GM11168 (cell line): ENCODE measurements at regions not wholly inside any gene's neighbourhood (a gene's known extent, or its start where the extent isn't known, plus 50 kb on each side); places are given as distances from the start of the nearest gene placed in this dataset.
"Not testable (repeated sequence)": the region's sequence is repeated elsewhere in the genome, so short reads cannot be mapped to it uniquely, and the experiment has no call there.

ENCODE experiments used
- in situ Hi-C: fragments of 300-500 bp; cut with MboI; formaldehyde crosslinking; loops from one replicate; pipeline ENCODE4 v1.12.0; 2022; ENCODE audit warnings: low sequenced_read_pairs; ENCODE audit not compliant: unreplicated experiment

DNA sequence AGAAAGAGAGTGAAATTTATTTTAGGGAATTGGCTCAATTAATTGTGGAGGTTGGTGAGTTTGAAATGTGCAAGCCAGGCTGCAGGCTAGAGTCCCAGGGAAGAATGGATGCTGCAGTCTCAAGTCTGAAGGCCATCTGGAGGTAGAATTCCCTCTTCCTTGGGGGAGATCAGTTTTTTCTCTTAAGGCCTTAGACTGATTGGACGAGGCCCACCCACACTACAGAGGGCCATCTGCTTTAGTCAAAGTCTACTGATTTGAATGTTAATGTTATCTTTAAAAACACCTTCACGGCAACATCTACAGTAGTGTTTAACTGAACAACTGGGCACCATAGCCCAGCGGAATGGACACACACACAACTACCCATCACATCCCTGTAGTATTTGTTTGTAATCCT lies 245.9 kb upstream of the IRF2BP2 start:
- in situ Hi-C loops, result loop anchor here (25.0 kb wide), 1 partner anchor 369 kb away; the partner anchor contains the start of gene TARBP1

DNA sequence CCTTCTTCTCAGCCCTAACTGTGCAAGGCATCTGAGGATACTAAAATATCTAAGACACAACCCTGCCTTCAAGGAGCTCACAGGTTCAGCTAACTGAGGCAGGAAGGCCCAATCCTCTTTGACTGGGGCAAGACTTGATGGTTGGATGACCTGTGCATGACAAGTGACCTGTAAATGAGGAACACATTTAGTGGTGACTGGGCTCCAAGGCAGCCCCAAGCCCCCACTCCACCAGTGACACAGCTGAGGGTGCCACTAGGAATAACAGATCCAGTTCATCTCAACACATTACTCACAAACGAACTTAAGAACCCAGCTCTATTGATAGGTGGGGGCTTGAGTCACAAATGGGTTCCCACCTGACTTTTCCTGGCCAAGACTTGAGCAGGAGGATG lies 244.7 kb upstream of the IRF2BP2 start:
- in situ Hi-C loops, result loop anchor here (25.0 kb wide), 1 partner anchor 367 kb away; the partner anchor contains the start of gene TARBP1

- in situ Hi-C loops, result loop anchor here (25.0 kb wide), 1 partner anchor 367 kb away; the partner anchor contains the start of gene TARBP1
Observed at GRCh38 chr1:234853906-234854644, 244.1 kb upstream of the IRF2BP2 start.

GRCh38 chr1:234852659-234853058 lies 242.7 kb upstream of the IRF2BP2 start:
- in situ Hi-C loops, result loop anchor here (25.0 kb wide), 1 partner anchor 365 kb away; the partner anchor contains the start of gene TARBP1

- in situ Hi-C loops, result loop anchor here (25.0 kb wide), 1 partner anchor 364 kb away; the partner anchor contains the start of gene TARBP1
Observed at GRCh38 chr1:234851450-234852438, 241.8 kb upstream of the IRF2BP2 start.

GRCh38 chr1:234849832-234850231 lies 239.9 kb upstream of the IRF2BP2 start:
- in situ Hi-C loops, result loop anchor here (25.0 kb wide), 1 partner anchor 363 kb away; the partner anchor contains the start of gene TARBP1

GRCh38 chr1:234848972-234849649 lies 239.1 kb upstream of the IRF2BP2 start:
- in situ Hi-C loops, result no loop called here

GRCh38 chr1:234846813-234847212 lies 236.8 kb upstream of the IRF2BP2 start:
- in situ Hi-C loops, result not testable (repeated sequence)

DNA sequence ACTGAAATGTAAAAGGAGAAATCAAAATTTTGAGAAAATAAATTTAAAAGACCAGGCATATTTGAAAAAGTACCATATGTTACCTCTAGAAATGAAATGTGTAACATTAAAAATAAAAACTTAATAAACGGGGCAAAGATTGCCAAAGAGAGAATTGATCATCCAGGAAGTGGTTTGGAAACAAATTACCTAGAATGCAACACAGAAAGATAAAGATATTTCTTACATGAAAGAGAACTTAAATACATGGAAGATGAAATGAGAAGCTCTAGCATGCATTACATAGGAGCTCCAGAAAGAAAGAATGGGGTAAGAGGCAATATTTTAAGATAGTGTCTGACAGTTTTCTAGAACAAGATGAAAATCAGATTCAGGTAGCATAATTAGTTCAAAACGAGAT lies 235.9 kb upstream of the IRF2BP2 start:
- in situ Hi-C loops, result no loop called here

- in situ Hi-C loops, result no loop called here
Observed at GRCh38 chr1:234845097-234845660, 235.2 kb upstream of the IRF2BP2 start.

GRCh38 chr1:234844479-234845031 lies 234.6 kb upstream of the IRF2BP2 start:
- in situ Hi-C loops, result no loop called here

- in situ Hi-C loops, result no loop called here
Observed at GRCh38 chr1:234843946-234844345, 234.0 kb upstream of the IRF2BP2 start.

GRCh38 chr1:234842726-234843641 lies 233.0 kb upstream of the IRF2BP2 start:
- in situ Hi-C loops, result no loop called here

DNA sequence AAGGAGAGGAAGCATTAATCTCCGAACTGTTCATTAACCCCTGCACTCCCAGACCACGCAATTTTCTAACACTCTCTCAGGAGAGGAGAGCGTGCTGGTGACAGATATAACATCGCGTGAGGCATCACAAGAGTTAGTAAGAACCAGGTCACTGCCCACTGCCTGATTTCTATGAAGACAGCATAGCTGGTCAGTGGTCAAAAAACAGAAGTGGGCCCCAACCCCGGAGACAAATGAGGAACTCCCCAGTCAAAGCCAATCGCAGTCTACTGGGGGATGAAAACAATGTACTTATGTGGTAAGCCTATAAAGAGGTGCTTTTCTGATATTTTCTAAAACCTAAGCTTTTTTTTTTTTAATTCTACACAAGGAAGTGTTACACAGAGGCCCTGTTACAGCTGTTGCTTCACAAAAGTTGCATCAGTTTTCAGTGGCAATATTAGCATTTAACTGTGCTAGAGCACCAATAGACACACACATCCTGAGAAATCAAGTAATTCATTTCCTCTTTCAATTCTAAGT lies 231.8 kb upstream of the IRF2BP2 start:
- in situ Hi-C loops, result no loop called here

- in situ Hi-C loops, result no loop called here
Observed at GRCh38 chr1:234841281-234841680, 231.3 kb upstream of the IRF2BP2 start.

DNA sequence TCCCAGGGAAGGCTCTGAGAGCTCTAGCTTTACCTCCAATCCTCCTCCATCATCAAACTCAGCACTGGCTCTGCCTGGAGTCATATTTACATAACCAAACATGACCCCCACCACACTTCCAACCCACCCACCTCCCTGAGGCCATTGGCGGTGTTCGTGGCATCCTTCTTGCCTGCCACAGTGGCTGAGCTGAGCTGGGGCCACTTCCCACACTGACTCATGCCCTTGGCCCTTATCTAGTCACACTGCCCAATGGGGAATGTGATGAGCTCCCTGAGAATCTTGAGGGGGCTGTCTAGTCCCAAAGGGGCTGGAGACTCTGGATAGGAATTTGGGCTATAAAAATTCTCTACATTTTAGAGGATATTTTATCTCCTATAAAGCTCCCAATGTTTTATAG lies 230.9 kb upstream of the IRF2BP2 start:
- in situ Hi-C loops, result no loop called here

DNA sequence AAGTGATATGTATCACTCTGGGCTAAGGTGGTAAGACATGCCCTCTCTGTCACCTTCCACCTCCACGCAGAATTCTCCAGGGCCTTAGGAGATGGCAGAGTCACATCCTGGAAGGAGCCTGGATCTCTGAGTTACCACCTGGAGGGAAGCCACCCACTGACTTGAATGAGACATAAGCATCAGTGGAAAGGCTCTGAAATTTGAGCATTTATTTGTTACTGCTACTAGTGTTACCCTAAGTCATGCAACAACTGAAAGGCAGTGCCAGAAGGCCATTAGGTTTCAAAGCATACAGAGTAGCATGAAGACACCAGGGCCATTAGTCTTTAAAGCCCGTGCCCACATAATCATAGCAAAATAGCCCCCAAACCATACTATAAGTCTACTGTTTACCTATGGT lies 230.3 kb upstream of the IRF2BP2 start:
- in situ Hi-C loops, result no loop called here

DNA sequence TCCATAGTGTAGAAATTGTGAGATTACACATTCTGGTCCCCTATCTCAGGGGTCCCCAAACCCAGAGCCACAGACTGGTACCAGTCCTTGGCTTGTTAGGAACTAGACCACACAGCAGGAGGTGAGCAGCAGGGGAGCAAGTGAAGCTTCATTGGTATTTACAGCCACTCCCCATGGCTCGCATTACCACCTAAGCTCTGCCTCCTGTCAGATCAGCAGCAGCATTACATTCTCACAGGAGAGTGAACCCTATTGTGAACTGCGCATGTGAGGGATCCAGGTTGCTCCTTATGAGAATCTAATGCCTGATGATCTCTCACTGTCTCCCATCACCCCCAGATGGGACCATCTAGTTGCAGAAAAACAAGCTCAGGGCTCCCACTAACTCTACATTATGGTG lies 229.7 kb upstream of the IRF2BP2 start:
- in situ Hi-C loops, result no loop called here
